ENCODE measurements at regions not wholly inside any gene's neighbourhood (a gene's known extent, or its start where the extent isn't known, plus 50 kb on each side); places are given as distances from the start of the nearest gene placed in this dataset.
"Not testable (repeated sequence)": the region's sequence is repeated elsewhere in the genome, so short reads cannot be mapped to it uniquely, and the experiment has no call there.

GRCh38 chr20:55937283-55937682 is 68.0 kb downstream of the CBLN4 start:
- H3K27ac Mint-ChIP-seq: no peak overlapping the region
- H3K4me1 Mint-ChIP-seq: no peaks in the 10 kb centered on the region
- no peak for DNase-seq
- H3K36me3 Mint-ChIP-seq (ENCODE audit: low read depth): no peaks in the 10 kb centered on the region
- POLR2A ChIA-PET: no interaction called here
- no peak overlapping the region for H3K4me3 Mint-ChIP-seq
- no peaks in the 10 kb centered on the region for H3K27me3 Mint-ChIP-seq
- H3K9me3 Mint-ChIP-seq: peaks cover 15% of the 10 kb centered on the region
- CTCF ChIA-PET: no interaction called here

- Mint-ChIP-seq H3K27ac (no peak overlapping the region), H3K27me3 (no peaks in the 10 kb centered on the region), H3K4me1 (no peaks in the 10 kb centered on the region), H3K36me3 (ENCODE audit: low read depth) (no peaks in the 10 kb centered on the region), H3K9me3 (peaks cover 15% of the 10 kb centered on the region), H3K4me3 (no peak overlapping the region)
- no peak for DNase-seq
- ChIA-PET CTCF (no interaction called here), POLR2A (no interaction called here)
Observed at GRCh38 chr20:55936209-55936595, 69.1 kb downstream of the CBLN4 start.

GRCh38 chr20:55935448-55936208 is 69.7 kb downstream of the CBLN4 start:
- H3K27ac Mint-ChIP-seq: no peak overlapping the region
- DNase-seq: no peak
- no peaks in the 10 kb centered on the region for H3K36me3 Mint-ChIP-seq (ENCODE audit: low read depth)
- H3K4me3 Mint-ChIP-seq: no peak overlapping the region
- ChIA-PET CTCF (no interaction called here), POLR2A (no interaction called here)
- no peaks in the 10 kb centered on the region for H3K4me1 Mint-ChIP-seq
- H3K9me3 Mint-ChIP-seq: peaks cover 13% of the 10 kb centered on the region
- no peaks in the 10 kb centered on the region for H3K27me3 Mint-ChIP-seq

- Mint-ChIP-seq H3K4me3 (no peak overlapping the region), H3K27ac (no peak overlapping the region), H3K4me1 (no peaks in the 10 kb centered on the region), H3K27me3 (no peaks in the 10 kb centered on the region), H3K9me3 (peaks cover 5% of the 10 kb centered on the region), H3K36me3 (ENCODE audit: low read depth) (no peaks in the 10 kb centered on the region)
- DNase-seq: no peak
- CTCF ChIA-PET: no interaction called here
- POLR2A ChIA-PET: no interaction called here
Observed at GRCh38 chr20:55934146-55934545, 71.2 kb downstream of the CBLN4 start.

- H3K4me1 Mint-ChIP-seq; POLR2A ChIA-PET; DNase-seq; H3K9me3 Mint-ChIP-seq; H3K27ac Mint-ChIP-seq; H3K36me3 Mint-ChIP-seq (ENCODE audit: low read depth); H3K27me3 Mint-ChIP-seq; CTCF ChIA-PET; H3K4me3 Mint-ChIP-seq: not testable (repeated sequence)
Observed at GRCh38 chr20:55930876-55931275, 74.4 kb downstream of the CBLN4 start.

GRCh38 chr20:55928266-55928665 is 77.1 kb downstream of the CBLN4 start:
- no peak for DNase-seq
- no peak overlapping the region for H3K4me3 Mint-ChIP-seq
- no peak overlapping the region for H3K27ac Mint-ChIP-seq
- ChIA-PET POLR2A (no interaction called here), CTCF (no interaction called here)
- no peaks in the 10 kb centered on the region for H3K27me3 Mint-ChIP-seq
- no peaks in the 10 kb centered on the region for H3K36me3 Mint-ChIP-seq (ENCODE audit: low read depth)
- H3K9me3 Mint-ChIP-seq: peaks cover 7% of the 10 kb centered on the region
- H3K4me1 Mint-ChIP-seq: no peaks in the 10 kb centered on the region

- POLR2A ChIA-PET: no interaction called here
- no peaks in the 10 kb centered on the region for H3K27me3 Mint-ChIP-seq
- DNase-seq: no peak
- no peaks in the 10 kb centered on the region for H3K36me3 Mint-ChIP-seq (ENCODE audit: low read depth)
- CTCF ChIA-PET: interaction anchor here (1.9 kb wide), 1 partner anchor 10 kb away, joined by 4 read pairs; no protein-coding TSS in a partner anchor
- H3K4me3 Mint-ChIP-seq: no peak overlapping the region
- peaks cover 8% of the 10 kb centered on the region for H3K9me3 Mint-ChIP-seq
- no peaks in the 10 kb centered on the region for H3K4me1 Mint-ChIP-seq
- no peak overlapping the region for H3K27ac Mint-ChIP-seq
Observed at GRCh38 chr20:55919956-55920355, 85.4 kb downstream of the CBLN4 start.

- Mint-ChIP-seq H3K27ac (no peak overlapping the region), H3K36me3 (ENCODE audit: low read depth) (no peaks in the 10 kb centered on the region), H3K9me3 (peaks cover 8% of the 10 kb centered on the region), H3K4me3 (no peak overlapping the region), H3K4me1 (no peaks in the 10 kb centered on the region), H3K27me3 (no peaks in the 10 kb centered on the region)
- DNase-seq: no peak
- POLR2A ChIA-PET: no interaction called here
- CTCF ChIA-PET: interaction anchor here (1.9 kb wide), 1 partner anchor 10 kb away, joined by 4 read pairs; no protein-coding TSS in a partner anchor
Observed at GRCh38 chr20:55919319-55919718, 86.0 kb downstream of the CBLN4 start.

- Mint-ChIP-seq H3K4me3 (no peak overlapping the region), H3K9me3 (peaks cover 11% of the 10 kb centered on the region), H3K27ac (no peak overlapping the region), H3K27me3 (no peaks in the 10 kb centered on the region), H3K36me3 (ENCODE audit: low read depth) (no peaks in the 10 kb centered on the region), H3K4me1 (no peaks in the 10 kb centered on the region)
- no peak for DNase-seq
- ChIA-PET CTCF (no interaction called here), POLR2A (no interaction called here)
Observed at GRCh38 chr20:55918471-55918870, 86.8 kb downstream of the CBLN4 start.

- Mint-ChIP-seq H3K9me3 (peaks cover 14% of the 10 kb centered on the region), H3K27me3 (no peaks in the 10 kb centered on the region), H3K36me3 (ENCODE audit: low read depth) (no peaks in the 10 kb centered on the region), H3K4me1 (no peaks in the 10 kb centered on the region), H3K4me3 (no peak overlapping the region), H3K27ac (no peak overlapping the region)
- POLR2A ChIA-PET: no interaction called here
- no peak for DNase-seq
- CTCF ChIA-PET: no interaction called here
Observed at GRCh38 chr20:55893031-55893430, 112.3 kb downstream of the CBLN4 start.

- Mint-ChIP-seq H3K9me3 (peaks cover 17% of the 10 kb centered on the region), H3K27me3 (no peaks in the 10 kb centered on the region), H3K4me3 (no peak overlapping the region), H3K4me1 (no peaks in the 10 kb centered on the region), H3K27ac (no peak overlapping the region), H3K36me3 (ENCODE audit: low read depth) (no peaks in the 10 kb centered on the region)
- DNase-seq: no peak
- ChIA-PET POLR2A (no interaction called here), CTCF (no interaction called here)
Observed at GRCh38 chr20:55888685-55889084, 116.6 kb downstream of the CBLN4 start.

GRCh38 chr20:55882910-55883309 is 122.4 kb downstream of the CBLN4 start:
- no peak overlapping the region for H3K4me3 Mint-ChIP-seq
- no peaks in the 10 kb centered on the region for H3K4me1 Mint-ChIP-seq
- H3K36me3 Mint-ChIP-seq (ENCODE audit: low read depth): no peaks in the 10 kb centered on the region
- CTCF ChIA-PET: no interaction called here
- DNase-seq: no peak
- no peaks in the 10 kb centered on the region for H3K27me3 Mint-ChIP-seq
- peaks cover 15% of the 10 kb centered on the region for H3K9me3 Mint-ChIP-seq
- H3K27ac Mint-ChIP-seq: no peak overlapping the region
- POLR2A ChIA-PET: no interaction called here

- CTCF ChIA-PET: no interaction called here
- Mint-ChIP-seq H3K4me1 (no peaks in the 10 kb centered on the region), H3K27me3 (no peaks in the 10 kb centered on the region), H3K4me3 (no peak overlapping the region), H3K27ac (no peak overlapping the region), H3K36me3 (ENCODE audit: low read depth) (no peaks in the 10 kb centered on the region), H3K9me3 (peaks cover 13% of the 10 kb centered on the region)
- POLR2A ChIA-PET: no interaction called here
- DNase-seq: no peak
Observed at GRCh38 chr20:55882286-55882685, 123.0 kb downstream of the CBLN4 start.

GRCh38 chr20:55881204-55881603 is 124.1 kb downstream of the CBLN4 start:
- Mint-ChIP-seq H3K36me3 (ENCODE audit: low read depth) (no peaks in the 10 kb centered on the region), H3K4me1 (no peaks in the 10 kb centered on the region), H3K27ac (no peak overlapping the region), H3K9me3 (peaks cover 13% of the 10 kb centered on the region), H3K27me3 (no peaks in the 10 kb centered on the region), H3K4me3 (no peak overlapping the region)
- POLR2A ChIA-PET: no interaction called here
- no peak for DNase-seq
- CTCF ChIA-PET: no interaction called here

Data from activated CD4-positive, alpha-beta T cell treated with anti-CD3 and anti-CD28 coated beads, Interleukin-2, amount 10 ng/mL, durations not matched to agents 7 days and 5 days (primary cell).